Mesodermal cell (in vitro differentiated cells): ENCODE measurements at regions not wholly inside any gene's neighbourhood (a gene's known extent, or its start where the extent isn't known, plus 50 kb on each side); places are given as distances from the start of the nearest gene placed in this dataset.

Experiments
- H3K27ac ChIP-seq: 2 replicates; pipeline ENCODE4 v1.7.0; 2013; ENCODE audit warnings: mild to moderate bottlenecking, low read depth, low read length, moderate library complexity; ENCODE audit not compliant: severe bottlenecking
- H3K36me3 ChIP-seq: 2 replicates; pipeline ENCODE4 v1.7.1; 2013; ENCODE audit warnings: mild to moderate bottlenecking, low read length, moderate library complexity; ENCODE audit not compliant: control insufficient read depth, insufficient read depth
- H3K4me1 ChIP-seq: one replicate; pipeline ENCODE4 v1.7.1; 2013; ENCODE audit warnings: mild to moderate bottlenecking, low read length; ENCODE audit not compliant: insufficient read depth, control insufficient read depth, poor library complexity, severe bottlenecking
- H3K4me3 ChIP-seq: 2 replicates; pipeline ENCODE4 v1.7.0; 2013; ENCODE audit warnings: low read length, control low read depth, mild to moderate bottlenecking; ENCODE audit not compliant: insufficient read depth, poor library complexity, severe bottlenecking; ENCODE audit errors: extremely low read depth
- H3K9me3 ChIP-seq: 2 replicates; pipeline ENCODE4 v1.7.1; 2013; ENCODE audit warnings: mild to moderate bottlenecking, low read length, moderate library complexity; ENCODE audit not compliant: control insufficient read depth
- WGBS, 2 experiments: methylation state at CpG; one replicate each; pipeline ENCODE4 v1.1.5; 2013; ENCODE audit warnings: missing lambda C conversion rate in 2 of 2; ENCODE audit not compliant: insufficient coverage in 2 of 2; 5-methylcytosine and 5-hydroxymethylcytosine counted together

- no peak overlapping the region for H3K4me3 ChIP-seq
- no peaks in the 10 kb centered on the region for H3K9me3 ChIP-seq
- H3K36me3 ChIP-seq: no peaks in the 10 kb centered on the region
- peaks cover 8% of the 10 kb centered on the region for H3K4me1 ChIP-seq
- no peak overlapping the region for H3K27ac ChIP-seq
- WGBS, 2 experiments: 87 to 92% methylated on average over 17 to 19 of the region's 19 CpGs
These were observed 108.7 kb upstream of the HDAC4 start for GRCh38 chr2:239509373-239510143.

GRCh38 chr2:239508261-239508660 is 107.4 kb upstream of the HDAC4 start:
- Histone ChIP-seq H3K9me3 (no peaks in the 10 kb centered on the region), H3K27ac (no peak overlapping the region), H3K4me3 (no peak overlapping the region), H3K36me3 (no peaks in the 10 kb centered on the region), H3K4me1 (peaks cover 8% of the 10 kb centered on the region)
- WGBS, 2 experiments: 97 to 100% methylated on average over 4 to 5 of the region's 6 CpGs

- H3K36me3 ChIP-seq: no peaks in the 10 kb centered on the region
- WGBS, 2 experiments: 89 to 90% methylated on average over 11 to 18 of the region's 18 CpGs
- no peak overlapping the region for H3K4me3 ChIP-seq
- peaks cover 8% of the 10 kb centered on the region for H3K4me1 ChIP-seq
- no peaks in the 10 kb centered on the region for H3K9me3 ChIP-seq
- no peak overlapping the region for H3K27ac ChIP-seq
These were observed 106.9 kb upstream of the HDAC4 start for GRCh38 chr2:239507576-239508258.

- WGBS, 2 experiments: 92 to 96% methylated on average over 16 to 19 of the region's 19 CpGs
- Histone ChIP-seq H3K4me3 (no peak overlapping the region), H3K27ac (no peak overlapping the region), H3K4me1 (peaks cover 8% of the 10 kb centered on the region), H3K9me3 (no peaks in the 10 kb centered on the region), H3K36me3 (no peaks in the 10 kb centered on the region)
These were observed 106.1 kb upstream of the HDAC4 start for GRCh38 chr2:239506961-239507360.

- H3K4me3 ChIP-seq: no peak overlapping the region
- H3K36me3 ChIP-seq: no peaks in the 10 kb centered on the region
- H3K9me3 ChIP-seq: no peaks in the 10 kb centered on the region
- 86 to 88% methylated on average over 27 to 28 of the region's 29 CpGs for WGBS, 2 experiments
- H3K27ac ChIP-seq: no peak overlapping the region
- H3K4me1 ChIP-seq: peaks cover 8% of the 10 kb centered on the region
These were observed 105.5 kb upstream of the HDAC4 start for GRCh38 chr2:239506101-239506857.

- H3K27ac ChIP-seq: no peak overlapping the region
- H3K4me1 ChIP-seq: no peaks in the 10 kb centered on the region
- no peaks in the 10 kb centered on the region for H3K9me3 ChIP-seq
- H3K36me3 ChIP-seq: no peaks in the 10 kb centered on the region
- 91% methylated on average over 14 to 15 of the region's 16 CpGs for WGBS, 2 experiments
- no peak overlapping the region for H3K4me3 ChIP-seq
These were observed 103.9 kb upstream of the HDAC4 start for GRCh38 chr2:239504643-239505235.

- H3K4me3 ChIP-seq: no peak overlapping the region
- 90 to 93% methylated on average over 15 to 16 of the region's 19 CpGs for WGBS, 2 experiments
- H3K27ac ChIP-seq: no peak overlapping the region
- H3K36me3 ChIP-seq: no peaks in the 10 kb centered on the region
- H3K9me3 ChIP-seq: no peaks in the 10 kb centered on the region
- no peaks in the 10 kb centered on the region for H3K4me1 ChIP-seq
These were observed 101.8 kb upstream of the HDAC4 start for GRCh38 chr2:239502430-239503186.

- H3K4me3 ChIP-seq: no peak overlapping the region
- H3K36me3 ChIP-seq: no peaks in the 10 kb centered on the region
- H3K4me1 ChIP-seq: no peaks in the 10 kb centered on the region
- 85 to 86% methylated on average over 19 to 20 of the region's 22 CpGs for WGBS, 2 experiments
- H3K9me3 ChIP-seq: no peaks in the 10 kb centered on the region
- no peak overlapping the region for H3K27ac ChIP-seq
These were observed 100.0 kb upstream of the HDAC4 start for GRCh38 chr2:239500574-239501550.

GRCh38 chr2:239499726-239500573 is 99.1 kb upstream of the HDAC4 start:
- 93 to 94% methylated on average over 12 of the region's 13 CpGs for WGBS, 2 experiments
- H3K27ac ChIP-seq: no peak overlapping the region
- no peak overlapping the region for H3K4me3 ChIP-seq
- no peaks in the 10 kb centered on the region for H3K9me3 ChIP-seq
- no peaks in the 10 kb centered on the region for H3K36me3 ChIP-seq
- H3K4me1 ChIP-seq: no peaks in the 10 kb centered on the region
